ENCODE measurements at regions not wholly inside any gene's neighbourhood (a gene's known extent, or its start where the extent isn't known, plus 50 kb on each side); places are given as distances from the start of the nearest gene placed in this dataset.
A peak's percentile ranks its signal among the peaks of the same experiment; 100 is the strongest.

GRCh38 chr10:3544561-3544960 lies 240.4 kb downstream of the KLF6 start:
- no peak for DNase-seq (ENCODE audit: low spot score)

- no peak for DNase-seq (ENCODE audit: low spot score)
These were observed 242.8 kb downstream of the KLF6 start for GRCh38 chr10:3542185-3542611.

DNA sequence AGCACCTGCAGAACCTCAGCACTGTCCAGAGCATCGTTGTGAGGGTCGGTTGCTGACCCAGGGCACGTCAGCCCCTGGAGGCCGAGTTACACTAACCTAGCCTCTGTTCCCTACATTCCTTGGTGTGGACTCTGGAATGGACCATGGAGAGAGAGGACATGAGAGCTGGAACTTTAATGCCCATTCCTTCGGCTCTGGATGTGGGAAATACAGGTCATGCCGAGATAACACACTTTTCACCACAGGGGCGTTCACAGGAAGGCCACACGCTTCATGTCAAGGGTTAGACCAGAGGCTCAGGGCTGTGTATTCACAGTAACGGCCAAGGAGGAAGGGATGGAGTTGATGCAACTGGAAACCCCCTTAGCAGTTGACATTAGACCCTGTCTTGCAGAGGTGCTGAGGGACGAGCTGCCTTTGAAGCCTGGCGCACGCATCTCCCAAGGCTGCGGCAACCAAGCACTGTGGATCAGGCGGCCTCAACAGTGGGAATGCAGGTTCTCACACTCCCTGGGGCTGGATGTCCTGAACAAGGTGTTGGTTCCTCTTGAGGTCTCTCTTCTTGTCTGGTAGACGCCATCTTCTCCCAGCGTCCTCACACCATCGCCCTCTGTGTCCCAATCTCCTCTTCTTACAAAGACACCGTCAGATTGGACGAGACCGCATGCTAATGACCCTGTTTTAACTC lies 245.2 kb downstream of the KLF6 start:
- no peak for DNase-seq (ENCODE audit: low spot score)

- peak; percentile 72 for DNase-seq (ENCODE audit: low spot score)
These were observed 246.1 kb downstream of the KLF6 start for GRCh38 chr10:3538656-3539531.

- no peak for DNase-seq (ENCODE audit: low spot score)
These were observed 246.7 kb downstream of the KLF6 start for GRCh38 chr10:3538291-3538655.

DNA sequence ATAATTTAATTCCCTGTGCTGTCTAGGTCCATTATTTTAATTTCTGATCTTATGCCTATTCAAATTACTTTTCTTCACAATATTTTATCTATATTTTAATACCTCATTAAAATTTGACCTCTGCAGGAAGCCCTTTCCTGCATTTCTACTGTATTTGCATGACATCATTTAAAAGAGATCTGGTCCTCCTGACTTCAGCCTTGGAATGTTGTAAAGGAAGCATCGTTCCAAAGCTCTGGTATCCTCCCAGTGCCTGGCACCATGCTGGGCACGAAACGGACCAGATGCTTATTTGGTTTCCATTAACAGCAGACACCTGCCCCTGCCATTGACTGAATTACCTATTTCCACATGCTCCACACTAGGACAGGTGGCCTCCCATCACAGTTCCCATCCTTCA lies 247.5 kb downstream of the KLF6 start:
- no peak for DNase-seq (ENCODE audit: low spot score)

GRCh38 chr10:3535001-3535400 lies 250.0 kb downstream of the KLF6 start:
- DNase-seq (ENCODE audit: low spot score) = no peak

DNA sequence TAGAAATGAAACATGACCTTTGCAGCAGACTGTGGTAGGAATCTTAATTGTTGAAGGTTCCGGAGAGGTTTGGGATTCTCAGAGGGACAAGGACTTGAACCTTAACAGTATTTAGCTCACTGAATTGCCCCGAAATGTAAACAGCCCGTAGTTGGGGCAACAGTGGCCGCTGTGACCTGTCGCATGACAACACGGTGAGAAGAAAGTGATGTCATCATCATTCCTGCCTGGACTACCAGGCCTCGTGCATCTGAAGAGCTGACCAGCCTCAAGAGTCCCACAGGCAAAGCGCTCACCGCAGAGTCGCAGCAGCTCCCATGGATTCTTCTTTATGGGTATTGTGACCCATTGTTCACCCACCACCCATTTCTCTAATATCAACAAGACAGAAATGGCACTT lies 250.6 kb downstream of the KLF6 start:
- no peak for DNase-seq (ENCODE audit: low spot score)

DNA sequence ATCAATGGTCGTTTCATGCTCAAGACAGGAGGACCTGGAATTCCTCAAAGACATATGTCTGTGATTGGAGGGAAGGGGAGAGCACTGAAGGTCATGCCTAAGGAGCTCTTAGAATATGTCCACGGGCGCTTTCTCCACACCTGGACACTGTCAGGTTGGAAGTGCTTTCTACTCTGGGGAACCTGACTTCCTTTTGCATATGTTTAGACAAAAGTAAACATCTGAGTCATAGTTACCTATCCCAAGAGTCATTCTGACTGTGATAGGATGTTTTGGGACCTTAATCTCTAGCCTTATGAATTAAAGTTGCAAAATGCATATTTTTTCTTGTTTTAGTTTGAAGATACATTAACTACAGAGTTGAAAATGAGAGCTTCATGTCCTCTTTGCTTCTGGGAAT lies 251.7 kb downstream of the KLF6 start:
- peak; percentile 35 for DNase-seq (ENCODE audit: low spot score)

GRCh38 chr10:3532644-3533043 lies 252.4 kb downstream of the KLF6 start:
- peak; percentile 58 for DNase-seq (ENCODE audit: low spot score)

DNA sequence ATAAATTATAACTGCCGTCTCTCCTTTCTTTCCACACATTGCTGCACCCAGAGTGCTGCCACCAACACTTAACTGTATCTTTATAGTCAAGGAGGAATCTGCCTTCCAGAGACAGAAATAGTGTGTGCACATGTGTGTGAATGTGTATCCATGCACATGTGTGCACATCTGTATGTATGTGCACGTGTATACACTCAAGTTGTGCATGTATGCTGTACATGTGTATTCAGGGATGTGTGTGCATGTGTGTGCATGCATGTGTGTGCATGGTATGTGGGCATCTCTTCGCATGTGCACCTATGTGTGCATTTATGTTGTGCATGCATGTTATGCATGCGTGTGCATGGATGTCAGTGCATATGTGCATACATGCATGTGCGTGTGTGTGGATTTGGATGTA lies 253.3 kb downstream of the KLF6 start:
- DNase-seq (ENCODE audit: low spot score) = no peak

- no peak for DNase-seq (ENCODE audit: low spot score)
These were observed 254.0 kb downstream of the KLF6 start for GRCh38 chr10:3530783-3531645.

GRCh38 chr10:3530346-3530745 lies 254.7 kb downstream of the KLF6 start:
- DNase-seq (ENCODE audit: low spot score) = no peak

- no peak for DNase-seq (ENCODE audit: low spot score)
These were observed 255.3 kb downstream of the KLF6 start for GRCh38 chr10:3529691-3530090.

- DNase-seq (ENCODE audit: low spot score) = no peak
These were observed 256.1 kb downstream of the KLF6 start for GRCh38 chr10:3528823-3529403.

DNA sequence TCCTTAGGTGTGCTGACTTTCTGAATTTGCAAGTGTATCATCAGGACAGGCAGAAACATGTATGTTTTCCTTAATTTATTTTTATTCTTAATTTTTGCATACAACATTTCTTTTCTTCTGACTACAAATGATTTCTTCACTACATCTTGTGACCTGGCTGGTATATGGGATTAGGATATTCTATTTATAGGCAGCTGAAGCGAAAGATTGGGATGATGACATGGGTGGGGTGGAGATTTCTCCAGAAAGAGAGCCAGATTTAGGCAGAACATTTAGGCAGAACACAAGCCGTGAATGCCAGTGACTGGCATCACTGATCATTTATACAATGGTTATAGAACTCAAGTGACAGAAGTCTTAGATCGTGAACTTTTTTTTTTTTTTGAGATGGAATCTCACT lies 256.7 kb downstream of the KLF6 start:
- no peak for DNase-seq (ENCODE audit: low spot score)

GRCh38 chr10:3527869-3528268 lies 257.1 kb downstream of the KLF6 start:
- no peak for DNase-seq (ENCODE audit: low spot score)

GRCh38 chr10:3526727-3527501 lies 258.1 kb downstream of the KLF6 start:
- DNase-seq (ENCODE audit: low spot score) = no peak

- DNase-seq (ENCODE audit: low spot score) = peak; percentile 75
These were observed 259.1 kb downstream of the KLF6 start for GRCh38 chr10:3525832-3526449.

Data from HT-29 (cell line).